ENCODE measurements at regions not wholly inside any gene's neighbourhood (a gene's known extent, or its start where the extent isn't known, plus 50 kb on each side); places are given as distances from the start of the nearest gene placed in this dataset.

GRCh38 chr15:96106181-96106580, 224.3 kb upstream of the NR2F2 start:
- no peak for TF ChIP-seq CTCF (IDR thresholded peaks at IDR 0.05)
- no peak for TF ChIP-seq ZFX (IDR thresholded peaks at IDR 0.05; ENCODE audit: borderline replicate concordance)

Data from 22Rv1 (cell line).